A673 (cell line): ENCODE measurements at regions not wholly inside any gene's neighbourhood (a gene's known extent, or its start where the extent isn't known, plus 50 kb on each side); places are given as distances from the start of the nearest gene placed in this dataset.

Experiments
- BruUV-seq: library from RNA; stranded (reverse); fragments of 400-500 nt; replicated peaks from 2 replicates; lab custom pipeline; 2021; lab: Mats Ljungman, UMichigan
- CTCF ChIA-PET: fragments of 300-600 bp; sonication (Branson Sonifier 250); formaldehyde crosslinking; loops from one replicate; lab custom pipeline; 2022; ENCODE audit warnings: antibody characterized with exemption; lab: Charles Lee
- POLR2A ChIA-PET: fragments of 300-600 bp; sonication (Branson Sonifier 250); formaldehyde crosslinking; loops from one replicate; lab custom pipeline; 2022; ENCODE audit warnings: antibody characterized with exemption; ENCODE audit not compliant: low non-redundant PET; lab: Charles Lee
- DNase-seq: peaks from one replicate; pipeline ENCODE4 v3.0.0-alpha.2; 2015; ENCODE audit warnings: low spot score
- H3K27ac ChIP-seq: fragments of 200-600 bp; sonication (generic); 2 replicates; pipeline ENCODE4 v1.5.1; 2016; ENCODE audit warnings: mixed run types, low read depth, mild to moderate bottlenecking, mixed read lengths, antibody characterized with exemption, low read length; ENCODE audit not compliant: poor library complexity, severe bottlenecking
- H3K27me3 ChIP-seq: fragments of 200-600 bp; sonication (generic); replicated peaks from 2 replicates; pipeline ENCODE4 v1.6.1; 2017; ENCODE audit warnings: mixed run types, low read depth, mild to moderate bottlenecking, mixed read lengths, antibody characterized with exemption, low read length; ENCODE audit not compliant: insufficient read depth, poor library complexity
- H3K36me3 ChIP-seq: fragments of 200-600 bp; sonication (generic); 2 replicates; pipeline ENCODE4 v1.6.1; 2016; ENCODE audit warnings: mixed run types, mild to moderate bottlenecking, mixed read lengths, antibody characterized with exemption, low read length; ENCODE audit not compliant: insufficient read depth, poor library complexity, severe bottlenecking
- H3K4me1 ChIP-seq: fragments of 200-600 bp; sonication (generic); 2 replicates; pipeline ENCODE4 v1.6.1; 2017; ENCODE audit warnings: mixed run types, mild to moderate bottlenecking, mixed read lengths, antibody characterized with exemption, low read length; ENCODE audit not compliant: insufficient read depth, poor library complexity, severe bottlenecking
- H3K4me3 ChIP-seq: fragments of 200-600 bp; sonication (generic); 2 replicates; pipeline ENCODE4 v1.5.1; 2016; ENCODE audit warnings: low read depth, mixed run types, mild to moderate bottlenecking, mixed read lengths, low read length; ENCODE audit not compliant: poor library complexity, severe bottlenecking
- H3K9me3 ChIP-seq: fragments of 200-600 bp; sonication (generic); 2 replicates; pipeline ENCODE4 v1.6.1; 2016; ENCODE audit warnings: mixed run types, low read depth, mild to moderate bottlenecking, mixed read lengths, antibody characterized with exemption, low read length; ENCODE audit not compliant: poor library complexity, severe bottlenecking
- CTCF ChIP-seq: fragments of 300-800, 200-600 bp; sonication (generic); conservative IDR thresholded peaks from 2 replicates; pipeline ENCODE4 v1.5.1; 2017; ENCODE audit warnings: low read depth, mild to moderate bottlenecking, antibody characterized with exemption, low read length, moderate library complexity, mixed read lengths
- EZH2 ChIP-seq: fragments of 200-600 bp; sonication (generic); IDR thresholded peaks from 2 replicates; pipeline ENCODE4 v1.6.1; 2017; ENCODE audit warnings: borderline replicate concordance, low read depth, mild to moderate bottlenecking, mixed read lengths, antibody characterized with exemption, low read length; ENCODE audit not compliant: poor library complexity, severe bottlenecking
- intact Hi-C: fragments of 100-400 bp; cut with micrococcal nuclease; formaldehyde crosslinking; loops from one replicate; pipeline ENCODE4 v1.10.0; 2022; ENCODE audit not compliant: unreplicated experiment

- no peak overlapping the region for H3K4me3 ChIP-seq
- no peaks in the 10 kb centered on the region for H3K36me3 ChIP-seq
- no peak for TF ChIP-seq EZH2
- TF ChIP-seq CTCF, result no peak
- POLR2A ChIA-PET, result no interaction called here
- CTCF ChIA-PET, result no interaction called here
- DNase-seq, result no peak
- no peaks in the 10 kb centered on the region for H3K27me3 ChIP-seq
- intact Hi-C loops, result no loop called here
- no peaks in the 10 kb centered on the region for H3K4me1 ChIP-seq
- no peaks in the 10 kb centered on the region for H3K9me3 ChIP-seq
- no peak overlapping the region for H3K27ac ChIP-seq
- no TSS peak for BruUV-seq
Observed at GRCh38 chr21:25412100-25412499, 195.2 kb downstream of the MRPL39 start.

- no TSS peak for BruUV-seq
- intact Hi-C loops, result no loop called here
- no peaks in the 10 kb centered on the region for H3K27me3 ChIP-seq
- ChIA-PET CTCF (no interaction called here), POLR2A (no interaction called here)
- H3K9me3 ChIP-seq, result no peaks in the 10 kb centered on the region
- DNase-seq, result no peak
- no peaks in the 10 kb centered on the region for H3K36me3 ChIP-seq
- no peak overlapping the region for H3K27ac ChIP-seq
- no peak for TF ChIP-seq EZH2
- no peak for TF ChIP-seq CTCF
- no peaks in the 10 kb centered on the region for H3K4me1 ChIP-seq
- no peak overlapping the region for H3K4me3 ChIP-seq
Observed at GRCh38 chr21:25409978-25410377, 197.3 kb downstream of the MRPL39 start.

GRCh38 chr21:25408666-25409065 is 198.6 kb downstream of the MRPL39 start:
- no peaks in the 10 kb centered on the region for H3K9me3 ChIP-seq
- no peak overlapping the region for H3K4me3 ChIP-seq
- intact Hi-C loops, result no loop called here
- TF ChIP-seq EZH2 (no peak), CTCF (no peak)
- ChIA-PET POLR2A (no interaction called here), CTCF (no interaction called here)
- no TSS peak for BruUV-seq
- H3K36me3 ChIP-seq, result no peaks in the 10 kb centered on the region
- H3K27ac ChIP-seq, result no peak overlapping the region
- DNase-seq, result no peak
- H3K27me3 ChIP-seq, result no peaks in the 10 kb centered on the region
- no peaks in the 10 kb centered on the region for H3K4me1 ChIP-seq
